ENCODE measurements at regions not wholly inside any gene's neighbourhood (a gene's known extent, or its start where the extent isn't known, plus 50 kb on each side); places are given as distances from the start of the nearest gene placed in this dataset.

- Histone ChIP-seq H2BK20ac (ENCODE audit: low read depth, low read length) (no peak overlapping the region), H3K79me1 (ENCODE audit: low read depth in 1 of 2, low read length in 2 of 2) (no peaks in the 10 kb centered on the region), H3K4me1 (ENCODE audit: control insufficient read depth, insufficient read depth, low read length) (peaks cover 2% of the 10 kb centered on the region), H2BK5ac (ENCODE audit: low read depth, low read length, poor library complexity, severe bottlenecking) (no peak overlapping the region), H3K4me3 (ENCODE audit: insufficient read depth, low read depth, low read length) (no peak overlapping the region), H3K9ac (ENCODE audit: low read depth, low read length) (no peak overlapping the region), H3K9me1 (ENCODE audit: insufficient read depth, low read length) (no peaks in the 10 kb centered on the region), H3K14ac (replicated peaks; ENCODE audit: low read depth, low read length) (no peak overlapping the region), H3K9me3 (ENCODE audit: control insufficient read depth, insufficient read depth, low read length) (no peaks in the 10 kb centered on the region), H4K20me1 (ENCODE audit: insufficient read depth, low read length) (no peaks in the 10 kb centered on the region), H2AK9ac (replicated peaks; ENCODE audit: low read depth, low read length, poor library complexity) (no peak overlapping the region), H3K27me3 (ENCODE audit: control insufficient read depth, insufficient read depth, low read length) (no peaks in the 10 kb centered on the region), H4K5ac (ENCODE audit: low read depth, low read length) (no peak overlapping the region), H2BK15ac (ENCODE audit: low read depth, low read length) (no peak overlapping the region), H2BK120ac (ENCODE audit: low read depth, low read length) (no peak overlapping the region), H3K4ac (ENCODE audit: low read depth, low read length) (no peak overlapping the region), H4K91ac (ENCODE audit: insufficient read depth, low read depth, low read length) (no peak overlapping the region), H3K36me3 (ENCODE audit: control insufficient read depth, insufficient read depth, low read length) (no peaks in the 10 kb centered on the region), H2AK5ac (ENCODE audit: low read depth, low read length) (no peak overlapping the region), H3K56ac (ENCODE audit: extremely low read depth, insufficient read depth, low read length) (no peak overlapping the region), H3K4me2 (ENCODE audit: low read depth, low read length) (peak overlapping the region; percentile 28; the same call in 1 of the 2 replicates), H2AFZ (replicated peaks; ENCODE audit: low read length, poor library complexity) (no peak overlapping the region), H3K18ac (ENCODE audit: low read depth, low read length) (no peak overlapping the region), H4K8ac (ENCODE audit: low read depth in 2 of 2, low read length in 2 of 2) (no peak overlapping the region), H3K23ac (ENCODE audit: low read depth, low read length) (no peak overlapping the region), H3K27ac (ENCODE audit: insufficient read depth, low read length) (no peak overlapping the region)
- WGBS, 2 experiments (ENCODE audit: extremely low coverage in 2 of 2, insufficient read length in 1 of 2) = no CpG with 5 or more reads among the region's 1 CpG
- no TSS peak for BruUV-seq (replicated peaks)
- dilution Hi-C loops (cut with HindIII; ENCODE audit: low sequenced_read_pairs, unreplicated experiment) = no loop called here
- POLR2A ChIA-PET (ENCODE audit: unreplicated experiment) = no interaction called here
- CTCF ChIA-PET = interaction anchor here (0.6 to 1.0 kb wide), 2 partner anchors 22 to 1005 kb away, joined by 3 read pairs; no protein-coding TSS in a partner anchor
- intact Hi-C loops (cut with micrococcal nuclease) = no loop called here
- in situ Hi-C loops (cut with MboI; ENCODE audit: low sequenced_read_pairs) = no loop called here
- TF ChIP-seq RCOR1 (IDR thresholded peaks at IDR 0.05; ENCODE audit: insufficient replicate concordance, low read length) (no peak), ELK1 (IDR thresholded peaks at IDR 0.05; ENCODE audit: borderline replicate concordance, low read depth, low read length) (no peak), USF2 (IDR thresholded peaks at IDR 0.05; ENCODE audit: low read depth, low read length) (no peak), POLR2A (IDR thresholded peaks at IDR 0.05; ENCODE audit: low read depth, low read length) (no peak), MAZ (IDR thresholded peaks at IDR 0.05; ENCODE audit: borderline replicate concordance, low read depth, low read length) (no peak), RFX5 (IDR thresholded peaks at IDR 0.05; ENCODE audit: low read depth, low read length) (no peak)
- peak; percentile 88 for ATAC-seq (ENCODE audit: low read depth)
- peak; percentile 68 for DNase-seq
These were observed 105.8 kb upstream of the NOX3 start for GRCh38 chr6:155561257-155561965.
